ENCODE measurements at regions not wholly inside any gene's neighbourhood (a gene's known extent, or its start where the extent isn't known, plus 50 kb on each side); places are given as distances from the start of the nearest gene placed in this dataset.
A peak's percentile ranks its signal among the peaks of the same experiment; 100 is the strongest.

DNA sequence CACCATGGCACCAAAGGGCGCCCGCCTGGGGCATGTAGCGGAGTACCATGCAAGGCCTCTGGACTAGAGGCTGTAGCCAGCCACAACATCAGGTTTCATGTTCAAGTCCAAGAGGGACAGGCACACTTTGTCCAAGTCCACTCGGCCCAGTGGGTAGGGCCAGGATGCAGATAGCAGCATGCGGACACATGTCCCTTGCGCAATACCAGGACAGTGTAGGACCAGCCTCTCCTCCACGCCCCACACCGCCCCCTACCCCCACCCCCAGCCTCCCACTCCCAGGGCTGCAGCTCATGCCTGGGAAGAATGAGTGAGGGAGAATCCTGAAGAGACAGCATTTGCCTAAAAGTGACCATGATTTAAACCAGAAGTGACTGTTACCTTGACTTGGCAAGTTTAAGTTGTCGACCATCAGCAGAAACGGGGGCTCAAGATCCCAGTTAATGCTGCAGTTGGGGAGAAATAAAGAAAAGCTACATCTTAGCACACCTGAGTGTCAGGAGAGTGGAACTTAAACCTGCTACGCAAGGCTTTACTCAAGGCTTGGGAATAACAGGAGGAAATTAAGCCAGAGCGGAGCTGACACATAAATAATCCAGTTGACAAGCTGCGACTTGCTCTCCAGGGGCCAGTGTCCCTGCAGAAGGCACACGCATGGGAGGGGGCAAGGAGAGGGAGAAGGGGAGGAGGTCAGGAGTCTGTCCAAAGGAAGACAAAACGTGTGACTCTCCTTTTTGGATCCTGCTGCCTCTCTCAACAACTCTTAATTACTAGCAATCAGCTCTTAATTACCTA, 221.7 kb downstream of the BCOR start:
- DNase-seq = no peak

DNA sequence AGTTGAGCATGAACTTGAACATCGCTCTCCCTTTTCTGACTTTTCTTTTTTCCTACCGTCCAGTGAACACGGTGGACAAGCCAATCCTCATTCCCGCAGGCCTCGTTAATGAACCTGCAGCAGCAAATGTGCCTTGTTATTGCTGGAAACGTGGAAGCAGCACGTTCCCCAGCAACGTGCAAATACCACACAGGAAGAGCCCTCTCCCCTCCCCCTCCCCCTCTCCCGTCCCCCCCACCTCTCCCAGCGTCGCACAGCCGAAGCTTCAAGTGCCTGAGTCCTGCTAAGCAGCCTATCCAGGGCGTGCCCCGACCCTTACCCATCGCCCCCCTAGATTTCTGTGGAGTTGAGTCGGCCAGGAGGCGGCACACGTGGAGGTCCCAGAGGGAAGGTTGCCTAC, 219.9 kb downstream of the BCOR start:
- no peak for DNase-seq

DNA sequence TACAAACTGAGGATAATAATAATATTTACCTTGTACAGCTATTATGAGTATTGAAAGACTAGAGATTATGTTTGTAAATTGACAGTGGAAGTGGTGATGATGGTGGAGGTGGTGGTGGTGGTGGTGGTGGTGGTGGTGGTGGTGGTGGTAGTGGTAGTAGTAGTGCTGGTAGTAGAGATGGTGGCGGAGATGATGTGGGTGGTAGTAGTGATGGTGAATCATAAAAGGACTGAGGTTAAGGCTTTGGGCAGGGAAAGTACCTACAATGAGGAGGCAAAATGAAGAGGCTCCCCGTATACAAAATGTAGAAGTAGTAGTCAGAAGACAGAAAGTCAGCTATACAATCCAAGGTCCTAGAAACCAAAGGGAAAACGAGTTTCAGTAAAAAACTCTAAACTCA, 214.1 kb downstream of the BCOR start:
- no peak for DNase-seq

DNA sequence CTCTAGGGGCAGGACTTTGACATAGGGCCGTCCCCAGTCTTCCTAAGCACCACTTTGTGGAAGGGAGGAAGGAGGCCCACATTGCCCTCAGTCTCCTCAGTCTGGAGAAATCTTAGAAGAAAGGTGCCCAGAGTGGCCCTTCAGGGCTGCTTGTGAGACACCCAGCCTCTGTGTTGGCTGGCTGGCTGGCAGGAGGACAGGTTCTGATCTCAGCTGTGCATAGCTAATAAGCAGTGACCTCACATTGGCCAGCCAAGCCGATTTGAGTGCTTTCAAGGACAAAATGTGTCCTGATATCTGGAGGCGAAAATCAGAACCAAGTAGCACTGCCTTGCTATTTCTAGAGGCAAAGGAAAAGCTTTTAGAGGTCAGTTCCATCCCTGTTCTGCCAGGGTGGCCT, 211.5 kb downstream of the BCOR start:
- DNase-seq = no peak

DNA sequence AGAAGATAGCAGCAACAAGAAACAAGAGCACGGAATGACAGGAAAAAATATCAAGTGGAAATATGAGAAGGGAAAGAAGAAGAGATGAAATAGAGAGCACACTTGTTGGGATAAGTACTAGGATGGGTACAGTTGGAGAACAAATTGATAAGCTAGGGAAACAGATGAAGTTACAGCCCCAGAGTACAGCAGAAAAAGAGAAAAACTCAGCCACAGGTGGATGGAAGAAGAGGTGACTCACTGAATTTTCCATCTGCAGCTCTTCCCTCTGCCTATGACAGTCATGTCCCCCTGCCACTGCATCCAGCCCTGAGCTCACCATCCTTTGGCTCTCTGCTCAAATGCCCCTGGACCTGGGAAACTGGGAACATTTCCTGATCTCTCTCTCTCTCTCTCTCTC, 209.0 kb downstream of the BCOR start:
- no peak for DNase-seq

DNA sequence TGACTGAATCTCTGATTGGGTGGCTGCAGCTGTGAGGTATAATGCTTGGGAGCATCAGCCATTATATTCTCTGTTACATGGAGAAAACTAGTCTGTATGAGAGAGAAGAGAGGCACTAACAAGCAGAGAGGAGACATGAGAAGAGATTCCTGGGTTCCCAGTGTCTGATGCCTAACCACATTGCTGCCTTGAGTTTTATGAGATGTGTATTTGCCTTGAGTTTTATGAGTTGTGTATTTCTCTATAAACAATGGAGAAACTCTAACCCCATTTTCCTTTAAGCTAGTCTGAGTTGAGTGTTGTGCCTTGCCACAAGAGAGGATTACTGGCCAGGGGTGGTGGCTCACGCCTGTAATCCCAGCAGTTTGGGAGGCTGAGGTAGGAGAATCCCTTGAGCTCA, 208.1 kb downstream of the BCOR start:
- DNase-seq = no peak

DNA sequence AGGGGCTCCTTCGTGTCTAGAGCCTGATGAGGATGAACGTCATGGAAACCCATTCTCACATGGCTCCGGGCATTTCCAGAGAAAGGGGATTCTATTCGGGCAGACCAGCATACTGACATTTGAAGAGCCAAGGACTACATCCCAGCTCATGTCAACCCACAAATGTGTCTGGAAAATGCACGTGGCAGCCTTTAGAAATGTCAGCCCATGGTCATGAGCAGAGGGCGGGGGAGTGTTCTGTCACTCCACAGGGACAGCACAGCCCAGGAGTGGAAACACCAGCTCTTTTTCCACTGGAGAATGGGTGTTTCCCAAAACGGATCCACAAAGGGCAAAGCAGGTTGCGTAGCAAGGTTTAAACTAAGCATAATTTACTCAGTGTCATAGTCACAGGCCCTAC, 207.0 kb downstream of the BCOR start:
- no peak for DNase-seq

DNA sequence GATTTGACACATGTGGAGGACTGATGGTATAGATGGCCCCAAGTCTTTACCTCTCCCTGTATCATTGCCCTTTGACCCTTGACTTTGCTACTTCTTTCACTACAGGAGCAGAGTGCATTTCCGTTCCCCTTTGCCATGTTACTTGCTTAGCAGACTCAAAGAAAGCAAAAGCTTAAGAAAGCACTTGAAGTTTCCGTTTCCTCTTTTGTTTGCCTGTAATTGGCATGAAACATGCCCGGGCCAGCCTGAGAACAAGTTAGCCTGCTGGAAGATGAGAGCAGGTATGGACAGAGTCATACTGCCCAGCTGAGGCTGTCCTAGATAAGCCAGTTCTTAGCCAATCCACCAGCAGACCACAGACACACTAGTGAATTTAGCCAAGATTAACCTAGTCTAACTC, 206.0 kb downstream of the BCOR start:
- no peak for DNase-seq

DNA sequence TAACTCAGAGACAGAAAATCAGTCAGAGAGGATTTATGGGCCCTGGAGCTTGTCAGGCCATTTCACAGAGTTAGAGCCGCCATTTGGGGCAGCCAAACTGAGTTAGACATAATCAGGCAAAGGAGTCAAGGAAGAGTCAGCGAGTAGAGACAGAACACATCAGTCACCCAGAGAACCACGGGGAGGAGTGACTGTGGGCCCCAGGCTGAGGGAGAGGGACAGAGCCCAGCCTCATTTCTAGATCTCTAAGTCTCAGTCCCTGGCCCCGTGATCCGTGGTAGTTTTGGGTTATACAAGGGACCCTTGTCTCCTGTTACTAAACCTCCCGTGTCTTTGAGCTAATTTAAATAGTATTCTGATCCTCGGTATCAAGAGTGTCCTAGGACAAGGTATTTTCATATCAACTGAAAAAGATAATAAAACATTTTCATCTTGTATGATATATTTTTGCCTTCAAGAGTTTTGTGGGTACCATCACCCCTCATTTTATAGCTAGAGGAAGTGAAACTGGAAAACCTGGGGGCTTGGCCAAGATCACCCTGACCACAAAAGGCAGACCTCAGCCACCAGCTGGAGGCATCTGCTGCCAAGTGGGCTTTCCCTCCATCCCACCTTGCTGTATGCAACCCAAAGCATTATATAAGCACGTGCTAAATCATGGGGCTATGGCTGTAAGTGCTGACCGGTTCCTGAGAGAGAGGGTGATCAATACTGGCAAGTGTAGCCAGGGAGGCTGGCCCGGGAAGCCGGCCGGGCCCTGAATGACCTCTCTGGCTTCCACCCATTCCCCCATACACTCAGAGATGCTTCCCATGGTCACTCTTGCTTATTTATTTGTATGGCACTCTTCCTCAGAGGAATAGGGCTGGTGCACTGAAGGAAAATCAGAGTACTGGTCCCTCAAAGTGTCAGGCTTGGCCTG, 204.1 kb downstream of the BCOR start:
- DNase-seq = no peak

DNA sequence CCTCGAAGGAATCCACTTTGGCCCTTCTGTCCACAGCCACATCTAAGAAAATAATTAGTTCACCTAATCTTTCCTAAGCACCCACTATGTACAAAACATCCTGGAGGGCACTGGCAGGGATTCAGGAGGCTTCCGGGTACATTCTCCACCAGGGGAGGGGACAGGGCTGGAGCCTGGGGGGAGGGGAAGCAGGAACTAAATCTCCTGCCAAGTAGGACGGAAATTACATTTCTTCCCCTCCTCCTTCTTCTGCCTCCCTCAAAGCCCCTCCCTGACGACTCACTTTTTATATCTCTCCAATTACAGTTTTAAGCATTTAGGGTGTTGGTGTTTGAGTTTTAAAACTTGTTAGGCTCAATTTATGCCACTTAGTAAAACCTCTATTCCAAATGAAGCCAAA, 203.1 kb downstream of the BCOR start:
- DNase-seq = no peak

DNA sequence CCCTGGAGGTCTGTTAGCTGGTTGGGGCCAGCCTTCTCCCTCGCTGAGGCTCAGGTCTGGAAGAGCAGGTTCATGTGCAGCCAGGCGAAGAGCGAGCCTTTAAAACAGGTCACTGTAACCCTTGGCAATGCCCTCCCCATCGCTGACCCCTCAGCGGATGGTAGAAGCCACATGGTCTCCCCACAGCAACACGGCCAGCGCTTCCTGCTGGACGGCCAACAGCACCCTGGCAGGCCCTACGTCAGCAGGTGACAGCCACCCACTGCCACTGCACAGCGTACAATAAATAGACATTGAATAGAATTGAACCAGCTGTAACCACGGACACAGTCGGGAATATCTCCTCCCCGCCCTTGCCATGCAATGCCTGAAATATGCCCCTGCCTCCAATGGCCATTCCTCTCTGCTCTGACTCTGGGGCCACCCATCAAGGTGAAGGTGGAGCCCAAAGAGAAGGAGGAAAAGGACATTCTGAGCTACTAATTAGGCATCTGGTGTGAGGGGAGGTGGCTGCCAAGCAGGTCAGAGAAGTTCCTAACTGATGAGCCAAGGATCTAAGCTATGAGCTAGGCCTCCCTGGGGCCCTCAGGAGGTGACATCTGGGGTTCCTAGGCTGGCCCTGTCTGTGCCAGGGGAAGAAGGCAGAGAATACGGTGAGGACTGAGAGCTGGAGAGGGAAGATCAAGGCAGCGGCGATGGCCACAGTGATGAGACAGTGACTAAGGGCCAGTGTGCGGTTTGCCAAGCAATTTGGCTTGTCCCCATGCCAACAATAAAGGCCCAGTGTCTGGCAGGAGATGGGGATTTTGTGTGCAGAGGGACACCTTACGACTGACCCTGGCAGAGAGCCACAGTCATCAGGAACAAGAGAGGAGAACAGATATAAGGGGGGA, 202.3 kb downstream of the BCOR start:
- DNase-seq = peak; percentile 41

DNA sequence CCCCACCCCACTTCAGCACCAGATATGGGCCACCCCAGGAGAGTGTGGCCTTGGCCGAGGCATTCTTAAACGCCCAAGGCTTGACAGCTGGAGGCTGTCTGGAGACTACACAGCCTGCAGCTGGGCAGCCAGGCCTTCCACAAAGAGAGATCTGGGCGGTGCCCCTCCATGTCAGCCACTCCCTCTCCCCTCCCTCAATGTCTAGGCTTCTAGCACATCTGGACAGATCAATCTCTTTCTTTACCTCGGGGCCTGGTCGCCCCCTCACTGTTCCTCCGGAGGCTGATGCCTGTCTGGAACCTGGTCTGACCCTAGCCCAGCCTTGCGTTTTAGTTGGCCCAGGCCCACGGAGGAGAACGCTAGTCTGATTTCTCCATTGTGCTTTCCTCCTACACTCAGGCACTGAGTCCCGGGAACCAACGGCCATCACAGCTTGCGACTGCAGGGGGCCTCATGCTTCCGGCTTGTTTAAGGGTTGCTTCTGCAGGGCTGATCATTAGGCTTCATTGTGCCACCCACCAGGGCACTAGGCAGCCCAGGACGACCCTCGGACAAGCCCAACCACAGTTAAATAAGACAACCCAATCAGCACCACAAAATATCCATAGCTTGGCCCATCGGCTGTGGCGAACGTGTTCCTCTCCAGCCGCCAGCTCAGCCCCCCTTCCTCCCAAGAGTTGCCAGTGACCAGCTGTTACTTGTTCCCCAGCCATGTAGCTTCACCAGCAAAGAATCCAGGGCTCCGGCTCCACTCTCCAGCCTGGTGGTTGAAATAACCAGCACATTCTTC, 200.6 kb downstream of the BCOR start:
- peak; percentile 28 for DNase-seq

DNA sequence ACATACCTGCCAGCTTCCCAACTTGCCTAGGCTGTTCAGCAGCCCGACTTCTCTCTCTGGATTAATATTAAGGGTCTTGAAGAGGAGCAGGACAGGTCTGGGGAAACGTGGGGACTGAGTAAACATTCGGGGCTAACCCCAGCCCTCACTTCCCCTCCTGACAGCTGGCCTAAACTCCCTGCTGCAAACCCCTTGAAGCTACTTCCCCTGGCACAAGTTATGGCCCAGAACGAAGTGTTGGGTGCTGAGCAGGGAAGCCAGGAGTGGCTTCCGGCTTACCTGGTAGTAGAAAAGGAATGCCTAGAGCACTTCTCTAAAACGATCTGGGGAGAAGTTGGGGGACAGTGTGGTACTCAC, 200.0 kb downstream of the BCOR start:
- DNase-seq = no peak

DNA sequence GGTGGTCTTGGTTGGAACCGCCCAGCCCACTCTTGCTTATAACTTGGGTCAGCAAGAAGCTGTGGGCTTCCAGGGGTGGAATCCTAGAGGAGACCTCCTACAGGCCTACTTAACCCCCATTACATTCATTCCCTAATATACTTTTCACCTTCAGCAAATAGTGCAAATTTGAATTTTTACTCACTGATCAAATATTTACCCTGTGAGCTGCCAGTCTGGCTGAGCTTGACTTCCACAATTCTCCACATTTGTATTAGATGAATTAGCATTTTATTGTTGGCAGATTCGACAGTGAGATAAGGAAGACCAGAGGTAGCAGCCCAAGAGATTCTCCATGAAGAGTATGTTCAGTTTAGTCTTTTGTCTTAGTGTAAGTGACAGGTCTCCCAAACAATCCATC, 199.6 kb downstream of the BCOR start:
- no peak for DNase-seq

DNA sequence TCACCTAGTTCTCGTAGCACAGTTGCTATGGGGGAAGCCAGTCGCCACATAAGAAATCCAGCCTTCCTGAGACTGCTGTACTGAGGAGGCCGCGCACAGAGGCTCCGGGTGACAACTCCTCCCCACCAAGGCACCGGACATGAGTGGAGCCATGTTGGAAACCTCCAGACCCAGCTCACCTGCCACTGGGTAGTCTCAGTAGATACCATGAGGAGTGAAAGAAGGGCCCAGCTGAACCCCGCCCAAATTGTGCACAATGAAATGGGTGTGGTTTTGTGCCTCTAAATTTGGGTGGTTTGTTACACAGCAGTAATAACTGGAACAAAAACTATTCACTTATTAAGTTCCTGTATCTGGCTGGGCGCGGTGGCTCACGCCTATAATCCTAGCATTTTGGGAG, 198.7 kb downstream of the BCOR start:
- DNase-seq = no peak

DNA sequence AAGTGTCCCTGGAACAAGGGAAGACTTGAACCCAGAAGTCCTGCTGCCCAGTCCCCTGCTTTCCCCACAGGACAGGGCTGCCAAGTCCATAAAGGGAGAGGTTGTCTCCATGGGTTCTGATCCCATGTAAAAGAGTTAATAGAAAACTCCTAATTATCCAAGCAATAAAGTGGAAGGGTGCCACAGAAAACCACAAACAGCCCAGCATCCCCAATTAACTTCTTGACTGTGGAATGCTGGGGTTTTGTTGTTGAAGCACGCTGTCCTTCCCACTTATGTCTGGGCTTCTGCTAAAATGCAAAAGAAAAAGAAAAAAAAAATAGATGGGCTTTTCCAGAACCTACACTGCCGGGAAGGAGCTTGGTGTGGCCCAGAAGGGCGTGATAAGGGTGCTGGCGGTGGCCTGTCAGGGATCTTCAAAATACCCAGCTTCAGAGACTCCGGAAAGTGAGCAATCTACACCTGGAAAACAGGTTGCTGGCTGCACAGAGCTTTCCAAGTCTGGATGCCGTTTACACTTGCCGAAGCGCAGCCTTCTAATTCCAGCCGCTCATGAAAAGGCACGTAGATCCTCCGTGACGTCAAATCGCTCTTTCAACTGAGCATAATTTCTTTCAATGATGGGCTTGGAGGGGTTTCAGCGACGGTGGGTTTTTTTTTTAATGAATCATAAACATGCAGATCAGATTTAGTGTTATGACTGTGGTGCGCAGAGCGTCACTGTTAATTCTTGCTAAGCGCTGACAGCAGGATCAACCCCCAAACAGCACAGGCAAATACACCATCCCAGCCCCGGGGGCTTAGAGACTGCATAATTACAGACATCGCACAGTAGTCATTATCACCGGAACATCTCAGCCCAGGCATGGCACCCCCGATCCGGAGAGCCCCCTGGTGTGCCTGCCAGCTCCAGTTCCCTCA, 197.6 kb downstream of the BCOR start:
- DNase-seq = peak; percentile 50

DNA sequence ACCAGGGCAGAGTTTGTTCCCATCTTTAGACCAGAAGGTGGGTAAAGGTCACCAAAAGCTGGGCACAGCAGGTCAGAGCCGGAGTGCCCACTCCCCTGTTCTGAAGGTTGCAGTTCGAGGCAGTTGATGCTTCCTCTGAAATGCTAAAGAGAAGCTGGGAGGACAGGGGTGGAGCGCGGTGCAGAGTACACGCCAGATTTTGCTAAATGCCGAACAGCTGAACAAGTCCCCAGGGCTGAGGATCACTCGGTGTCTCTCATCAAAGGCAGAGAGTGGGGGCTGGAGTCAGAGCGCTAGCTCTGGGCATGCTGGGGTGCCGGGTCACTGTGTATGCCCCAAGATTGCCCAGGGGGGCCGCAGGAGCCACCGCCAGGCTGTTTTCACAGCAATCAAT, 197.0 kb downstream of the BCOR start:
- DNase-seq = peak; percentile 46

DNA sequence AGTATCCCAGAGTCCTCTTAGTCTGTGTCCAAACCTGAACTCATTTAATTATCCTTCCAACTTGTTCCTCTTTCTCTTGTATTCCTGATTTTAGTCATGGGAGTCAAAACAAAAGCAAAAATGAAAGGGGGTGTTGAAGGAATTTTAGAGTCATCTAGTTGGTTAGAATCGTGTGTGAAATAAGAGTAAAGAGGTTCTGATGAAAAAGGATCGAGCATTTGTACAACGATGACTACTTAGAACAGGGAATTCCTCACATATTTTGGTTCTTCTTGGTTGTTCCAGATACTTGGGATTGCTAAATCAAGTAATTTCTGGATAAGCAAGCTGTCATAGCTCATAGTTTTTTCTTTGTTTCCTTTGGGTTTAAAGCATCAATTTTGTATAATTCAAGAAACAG, 194.4 kb downstream of the BCOR start:
- no peak for DNase-seq

DNA sequence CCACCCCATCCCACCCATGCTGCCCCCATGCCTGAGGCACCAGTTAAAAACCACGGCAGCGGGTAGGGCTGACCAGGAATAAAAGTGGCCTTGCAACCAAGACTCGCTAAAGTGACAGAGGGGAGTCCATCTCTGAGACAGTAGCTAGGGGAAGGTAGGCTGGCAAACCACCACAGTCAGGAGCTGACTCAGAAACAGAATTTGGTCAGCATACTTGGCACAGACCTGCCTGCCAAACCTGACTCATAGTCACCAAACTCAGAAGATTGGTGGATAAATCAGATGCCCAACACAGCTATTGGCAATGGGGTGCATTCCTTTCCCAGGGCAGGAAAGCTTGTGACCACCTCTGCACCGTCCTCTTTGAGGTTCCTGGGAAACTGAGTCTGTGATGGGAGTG, 193.8 kb downstream of the BCOR start:
- no peak for DNase-seq

DNA sequence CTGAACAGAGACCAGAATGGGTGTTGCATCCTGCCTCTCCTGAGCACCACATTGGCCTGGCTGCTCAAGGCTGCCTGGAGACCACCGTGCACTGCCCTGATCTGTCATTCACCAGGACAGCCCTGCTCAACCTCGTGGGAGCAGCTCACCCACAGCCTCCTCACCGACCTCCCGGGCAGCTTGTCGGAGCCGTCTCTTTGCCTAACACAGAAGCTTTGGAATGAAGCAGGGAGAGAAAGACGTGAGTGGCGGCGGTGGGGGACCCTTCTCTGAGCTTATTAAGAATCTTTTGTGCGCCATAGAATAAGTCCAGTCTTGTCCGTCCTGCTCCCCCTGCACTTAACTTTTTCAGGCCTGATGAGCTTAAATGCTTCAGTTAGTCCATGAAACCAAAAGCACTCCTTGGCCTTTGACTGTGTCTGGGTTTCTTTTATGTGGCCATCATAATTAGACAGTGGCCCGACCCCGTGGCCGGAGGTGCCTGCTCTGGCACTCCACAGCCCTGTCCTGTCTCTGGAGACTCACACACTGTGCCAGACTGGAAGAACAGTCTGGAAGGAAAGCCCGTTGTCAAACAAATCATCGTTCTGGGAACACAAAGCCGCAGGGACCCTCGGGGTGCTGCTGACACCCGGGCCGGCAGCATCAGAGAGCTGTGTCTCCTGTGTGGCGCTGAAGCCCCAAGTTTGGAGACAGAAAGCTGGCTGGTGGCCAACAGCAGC, 192.8 kb downstream of the BCOR start:
- DNase-seq = no peak

DNA sequence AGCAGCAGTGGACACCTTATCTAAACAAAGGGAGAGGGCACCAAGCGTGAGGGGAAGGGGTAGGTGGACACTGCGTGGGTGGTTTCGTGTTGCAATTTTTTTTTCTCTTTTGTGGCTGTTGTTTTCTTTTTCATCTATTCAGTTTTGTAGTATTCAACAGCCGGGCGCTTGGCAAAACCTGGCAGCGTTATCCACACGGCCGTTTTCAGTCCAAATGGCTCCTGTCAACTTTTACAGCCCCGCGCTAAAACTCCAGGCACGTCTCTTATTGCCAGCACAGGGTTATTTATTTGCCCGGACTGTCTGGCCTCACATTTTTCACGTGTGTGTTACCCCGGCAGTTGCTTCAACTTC, 192.2 kb downstream of the BCOR start:
- DNase-seq = no peak

All from NCI-H345 (cell line).